Bronchial epithelial cell (primary cell): ENCODE measurements at regions not wholly inside any gene's neighbourhood (a gene's known extent, or its start where the extent isn't known, plus 50 kb on each side); places are given as distances from the start of the nearest gene placed in this dataset.

Experiments used
- DNase-seq: peaks from one replicate; pipeline ENCODE4 v3.0.0-alpha.2; 2010; ENCODE audit warnings: low read depth
- FAIRE-seq: peaks from 2 replicates; lab custom pipeline; 2011; peaks lifted over from hg19 to GRCh38; lab: Jason Lieb, UNC
- H3K27me3 ChIP-seq: 2 replicates; pipeline ENCODE4 v1.5.1; 2011; ENCODE audit warnings: low read length; ENCODE audit not compliant: control insufficient read depth, insufficient read depth
- H3K36me3 ChIP-seq: 2 replicates; pipeline ENCODE4 v1.5.1; 2011; ENCODE audit warnings: low read length; ENCODE audit not compliant: control insufficient read depth, insufficient read depth
- H3K4me3 ChIP-seq: 2 replicates; pipeline ENCODE4 v1.5.1; 2011; ENCODE audit warnings: mild to moderate bottlenecking, low read depth, low read length, control low read depth
- TF ChIP-seq, protein P1 (sequence below): IDR thresholded peaks from 2 replicates; pipeline ENCODE4 v1.5.1; 2011; ENCODE audit warnings: mild to moderate bottlenecking, moderate library complexity, low read length, control low read depth, inconsistent platforms; ENCODE audit not compliant: insufficient read depth, severe bottlenecking

DNA sequence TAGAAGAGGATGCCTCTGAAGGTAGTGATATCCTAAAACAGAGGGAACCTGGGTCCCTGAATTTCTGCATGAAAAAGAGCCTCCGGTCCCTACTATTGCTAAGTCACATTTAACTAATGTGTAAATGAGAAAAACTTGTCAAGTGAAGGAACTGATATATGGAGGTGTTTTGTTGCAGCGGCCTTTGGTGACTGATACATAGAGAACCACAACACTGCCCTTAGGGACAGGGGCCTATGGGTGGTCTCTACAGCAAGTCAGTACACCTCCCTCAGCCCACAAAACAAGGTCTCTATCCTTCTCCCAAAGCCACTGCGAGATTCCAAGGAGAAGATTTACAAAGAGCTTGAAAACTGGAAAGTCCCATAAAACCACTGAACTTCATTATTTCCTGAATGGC is 275.3 kb downstream of the SOX9 start:
- TF ChIP-seq, protein P1, sequence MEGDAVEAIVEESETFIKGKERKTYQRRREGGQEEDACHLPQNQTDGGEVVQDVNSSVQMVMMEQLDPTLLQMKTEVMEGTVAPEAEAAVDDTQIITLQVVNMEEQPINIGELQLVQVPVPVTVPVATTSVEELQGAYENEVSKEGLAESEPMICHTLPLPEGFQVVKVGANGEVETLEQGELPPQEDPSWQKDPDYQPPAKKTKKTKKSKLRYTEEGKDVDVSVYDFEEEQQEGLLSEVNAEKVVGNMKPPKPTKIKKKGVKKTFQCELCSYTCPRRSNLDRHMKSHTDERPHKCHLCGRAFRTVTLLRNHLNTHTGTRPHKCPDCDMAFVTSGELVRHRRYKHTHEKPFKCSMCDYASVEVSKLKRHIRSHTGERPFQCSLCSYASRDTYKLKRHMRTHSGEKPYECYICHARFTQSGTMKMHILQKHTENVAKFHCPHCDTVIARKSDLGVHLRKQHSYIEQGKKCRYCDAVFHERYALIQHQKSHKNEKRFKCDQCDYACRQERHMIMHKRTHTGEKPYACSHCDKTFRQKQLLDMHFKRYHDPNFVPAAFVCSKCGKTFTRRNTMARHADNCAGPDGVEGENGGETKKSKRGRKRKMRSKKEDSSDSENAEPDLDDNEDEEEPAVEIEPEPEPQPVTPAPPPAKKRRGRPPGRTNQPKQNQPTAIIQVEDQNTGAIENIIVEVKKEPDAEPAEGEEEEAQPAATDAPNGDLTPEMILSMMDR = no peak
- H3K36me3 ChIP-seq = no peaks in the 10 kb centered on the region
- no peaks in the 10 kb centered on the region for H3K27me3 ChIP-seq
- DNase-seq (no peak), FAIRE-seq (no peak)
- no peak overlapping the region for H3K4me3 ChIP-seq

DNA sequence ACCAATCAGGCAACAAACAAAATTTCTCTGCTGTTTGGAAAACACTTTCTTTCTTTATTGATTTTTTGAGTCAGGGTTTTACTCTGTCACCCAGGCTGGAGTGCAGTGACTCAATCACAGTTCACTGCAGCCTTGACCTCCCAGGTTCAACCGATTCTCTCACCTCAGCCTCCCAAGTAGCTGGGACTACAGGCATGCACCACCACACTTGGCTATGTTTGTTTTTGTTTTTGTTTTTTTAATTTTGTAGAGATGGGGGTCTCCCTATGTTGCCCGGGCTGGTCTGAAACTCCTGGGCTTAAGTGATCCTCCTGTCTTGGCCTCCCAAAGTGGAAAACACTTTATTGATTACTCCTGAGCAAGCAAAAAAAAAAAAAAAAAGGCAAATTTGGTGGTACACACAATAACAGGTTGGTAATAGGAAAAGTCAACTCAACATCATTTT is 276.4 kb downstream of the SOX9 start:
- no peak overlapping the region for H3K4me3 ChIP-seq
- no peaks in the 10 kb centered on the region for H3K27me3 ChIP-seq
- TF ChIP-seq, protein P1 = no peak
- no peaks in the 10 kb centered on the region for H3K36me3 ChIP-seq
- FAIRE-seq (no peak), DNase-seq (no peak)

DNA sequence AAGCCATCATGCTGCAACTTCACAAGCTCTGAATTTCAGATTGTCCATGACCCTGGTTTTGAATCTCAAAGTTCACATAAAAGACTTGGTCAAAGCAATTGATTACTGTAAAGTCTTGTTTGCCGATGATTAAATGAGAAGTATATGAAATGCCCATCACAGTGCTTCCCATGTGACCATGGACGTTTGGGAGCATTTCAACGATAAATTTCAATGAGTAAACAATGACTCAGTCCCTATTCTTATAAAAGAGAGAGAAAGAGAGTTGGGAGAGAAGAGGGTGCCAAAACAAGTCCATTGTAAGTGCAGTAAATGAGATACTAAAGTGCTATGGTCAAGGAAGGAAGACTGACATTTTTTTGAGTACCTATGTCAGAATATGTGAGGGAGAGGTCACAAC is 276.9 kb downstream of the SOX9 start:
- H3K36me3 ChIP-seq = peaks cover 4% of the 10 kb centered on the region
- no peak overlapping the region for H3K4me3 ChIP-seq
- TF ChIP-seq, protein P1 = no peak
- FAIRE-seq (no peak), DNase-seq (no peak)
- no peaks in the 10 kb centered on the region for H3K27me3 ChIP-seq

DNA sequence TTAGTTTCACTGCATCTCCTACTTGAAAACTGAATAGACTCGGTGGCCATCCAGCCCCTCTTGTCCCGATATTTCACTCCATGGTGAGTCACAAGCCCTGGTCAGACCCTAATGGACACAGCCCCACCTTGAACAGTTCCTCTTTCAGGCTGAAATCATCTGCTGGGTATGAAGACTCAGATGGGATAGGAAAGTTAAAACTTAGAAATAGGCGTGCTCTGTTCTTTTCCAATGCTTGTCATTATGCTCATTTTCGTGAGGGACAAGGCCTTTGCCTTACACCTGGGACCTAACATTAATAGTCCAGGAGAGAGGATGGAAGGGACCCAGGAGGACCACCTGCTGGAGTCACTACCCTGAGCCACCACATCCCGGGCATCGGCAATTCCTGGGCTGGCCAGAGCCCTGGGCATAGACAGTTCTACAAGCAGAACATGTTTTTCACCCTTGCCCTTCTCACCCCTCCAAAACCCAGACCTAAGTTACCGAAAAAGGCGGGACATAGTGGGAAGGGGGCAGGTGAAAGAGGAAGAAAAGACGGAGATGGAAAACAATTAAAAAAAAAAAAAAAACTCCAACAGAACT is 278.3 kb downstream of the SOX9 start:
- FAIRE-seq (peak; percentile 43), DNase-seq (no peak)
- Histone ChIP-seq H3K4me3 (no peak overlapping the region), H3K36me3 (peaks cover 12% of the 10 kb centered on the region), H3K27me3 (no peaks in the 10 kb centered on the region)
- TF ChIP-seq, protein P1 = no peak

DNA sequence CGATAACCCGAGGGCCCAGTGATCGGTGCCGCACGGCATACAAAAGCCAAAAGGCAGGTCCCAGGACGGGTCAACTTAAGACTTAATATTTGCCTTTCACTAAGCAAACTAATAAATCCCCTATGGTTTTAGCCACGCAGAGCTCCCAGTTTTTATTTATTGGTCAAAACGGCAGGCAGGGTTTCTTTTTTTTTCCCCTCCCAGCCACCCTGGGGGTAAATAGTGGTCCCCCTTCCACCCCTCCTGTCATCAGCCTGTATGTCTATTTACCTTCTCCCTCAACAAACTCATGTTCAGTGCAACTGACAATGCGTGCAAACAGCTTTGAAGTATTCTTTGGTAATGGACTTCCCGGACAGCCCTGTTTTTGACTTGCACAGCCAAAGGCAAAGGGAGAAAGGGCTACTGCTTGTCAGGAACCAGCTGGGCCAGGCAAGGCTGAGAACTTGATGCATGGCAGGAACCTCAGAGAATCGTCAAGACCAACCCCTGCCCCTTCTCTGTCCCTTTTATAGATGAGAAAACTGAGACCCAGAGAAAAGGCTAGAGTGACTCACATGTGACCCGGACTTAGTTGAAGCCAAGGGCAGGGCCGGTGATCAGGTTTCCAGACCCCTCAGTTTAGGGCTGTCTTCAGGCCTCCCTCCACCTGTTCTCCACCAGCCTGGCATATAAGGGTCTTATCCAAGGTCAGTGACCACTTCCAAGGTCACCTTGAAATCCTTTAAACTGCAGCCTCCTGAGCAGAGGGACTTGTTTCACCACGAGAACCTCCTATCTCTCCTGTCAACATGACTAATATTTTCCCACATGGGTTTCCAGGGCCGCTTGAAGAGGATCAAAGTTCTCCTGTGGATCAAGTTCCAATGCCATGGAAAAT is 279.0 kb downstream of the SOX9 start:
- peaks cover 12% of the 10 kb centered on the region for H3K36me3 ChIP-seq
- FAIRE-seq (no peak), DNase-seq (no peak)
- no peaks in the 10 kb centered on the region for H3K27me3 ChIP-seq
- TF ChIP-seq, protein P1 = no peak
- H3K4me3 ChIP-seq = no peak overlapping the region

DNA sequence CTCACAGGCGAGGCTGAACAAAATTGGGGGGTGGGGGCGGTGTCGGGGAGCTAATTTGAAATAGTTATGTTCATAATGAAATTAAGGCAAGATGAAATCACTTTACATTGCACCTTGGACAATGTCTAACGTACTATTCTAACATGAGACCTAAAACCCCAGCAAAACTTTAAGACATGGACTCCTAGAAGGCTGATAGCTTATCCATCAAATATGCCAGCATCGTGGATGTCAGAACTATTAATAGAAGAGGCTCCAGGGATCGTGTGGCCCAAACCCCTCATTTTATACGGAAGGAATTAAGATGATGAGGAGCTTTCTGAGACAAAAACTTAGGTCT is 279.6 kb downstream of the SOX9 start:
- no peak for DNase-seq
- peaks cover 12% of the 10 kb centered on the region for H3K36me3 ChIP-seq
- TF ChIP-seq, protein P1 = no peak
- H3K4me3 ChIP-seq = no peak overlapping the region
- no peak for FAIRE-seq
- H3K27me3 ChIP-seq = no peaks in the 10 kb centered on the region
